ENCODE measurements at regions not wholly inside any gene's neighbourhood (a gene's known extent, or its start where the extent isn't known, plus 50 kb on each side); places are given as distances from the start of the nearest gene placed in this dataset.

DNA sequence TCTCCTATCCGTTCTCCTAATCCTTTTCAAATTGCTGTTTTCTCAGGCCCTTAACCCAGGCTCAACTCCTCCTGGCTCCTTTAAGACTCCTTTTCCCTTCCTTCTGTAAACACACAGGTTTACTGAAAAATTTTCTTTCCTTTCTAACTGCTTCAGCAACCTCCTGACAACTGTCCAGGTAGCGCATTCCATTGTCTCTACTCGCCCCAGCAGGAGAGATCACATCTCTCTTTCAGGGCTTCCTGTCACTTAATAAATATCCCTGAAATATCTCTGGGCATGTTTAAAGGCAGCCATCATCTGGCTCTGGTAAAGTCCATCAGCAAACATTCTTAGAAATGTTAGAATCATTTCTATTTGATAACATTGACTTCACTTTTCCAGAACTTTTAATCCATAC is 211.2 kb upstream of the PTBP2 start:
- TF ChIP-seq, protein P1, sequence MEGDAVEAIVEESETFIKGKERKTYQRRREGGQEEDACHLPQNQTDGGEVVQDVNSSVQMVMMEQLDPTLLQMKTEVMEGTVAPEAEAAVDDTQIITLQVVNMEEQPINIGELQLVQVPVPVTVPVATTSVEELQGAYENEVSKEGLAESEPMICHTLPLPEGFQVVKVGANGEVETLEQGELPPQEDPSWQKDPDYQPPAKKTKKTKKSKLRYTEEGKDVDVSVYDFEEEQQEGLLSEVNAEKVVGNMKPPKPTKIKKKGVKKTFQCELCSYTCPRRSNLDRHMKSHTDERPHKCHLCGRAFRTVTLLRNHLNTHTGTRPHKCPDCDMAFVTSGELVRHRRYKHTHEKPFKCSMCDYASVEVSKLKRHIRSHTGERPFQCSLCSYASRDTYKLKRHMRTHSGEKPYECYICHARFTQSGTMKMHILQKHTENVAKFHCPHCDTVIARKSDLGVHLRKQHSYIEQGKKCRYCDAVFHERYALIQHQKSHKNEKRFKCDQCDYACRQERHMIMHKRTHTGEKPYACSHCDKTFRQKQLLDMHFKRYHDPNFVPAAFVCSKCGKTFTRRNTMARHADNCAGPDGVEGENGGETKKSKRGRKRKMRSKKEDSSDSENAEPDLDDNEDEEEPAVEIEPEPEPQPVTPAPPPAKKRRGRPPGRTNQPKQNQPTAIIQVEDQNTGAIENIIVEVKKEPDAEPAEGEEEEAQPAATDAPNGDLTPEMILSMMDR (conservative IDR thresholded peaks at IDR 0.05): no peak
- no peak for TF ChIP-seq EZH2 (IDR thresholded peaks at IDR 0.05; ENCODE audit: low read depth)

Measured in PC-9 (cell line).